H1 (cell line): ENCODE measurements at regions not wholly inside any gene's neighbourhood (a gene's known extent, or its start where the extent isn't known, plus 50 kb on each side); places are given as distances from the start of the nearest gene placed in this dataset.

ENCODE experiments used
- CTCF ChIA-PET: fragments of 300-600 bp; sonication (Branson Sonifier 250); formaldehyde crosslinking; loops from one replicate; lab custom pipeline; 2021; ENCODE audit not compliant: partially characterized antibody; lab: Charles Lee
- POLR2A ChIA-PET: fragments of 300-600 bp; sonication (Branson Sonifier 250); formaldehyde crosslinking; loops from one replicate; lab custom pipeline; 2021; ENCODE audit warnings: inconsistent platforms; ENCODE audit not compliant: partially characterized antibody; lab: Charles Lee
- DNase-seq, 2 experiments: peaks; one replicate each; pipeline versions ENCODE4 v3.0.0 to v3.0.0-alpha.2; 2010 to 2022; ENCODE audit warnings: low spot score in 2 of 2, low read depth in 1 of 2, mixed read lengths in 1 of 2
- FAIRE-seq: peaks from 2 replicates; lab custom pipeline; 2011; peaks lifted over from hg19 to GRCh38; lab: Jason Lieb, UNC
- H2AFZ ChIP-seq: 2 replicates; pipeline ENCODE4 v1.8.1; 2012; ENCODE audit warnings: low read length, inconsistent platforms
- H2AK5ac ChIP-seq: 2 replicates; pipeline ENCODE4 v1.6.1; 2013; ENCODE audit warnings: low read depth, low read length
- H2BK120ac ChIP-seq: replicated peaks from 2 replicates; pipeline ENCODE3; 2013; ENCODE audit warnings: low read depth, low read length, inconsistent platforms
- H2BK12ac ChIP-seq: 2 replicates; pipeline ENCODE4 v1.6.1; 2013; ENCODE audit warnings: low read depth, low read length
- H2BK15ac ChIP-seq: 2 replicates; pipeline ENCODE4 v1.6.1; 2013; ENCODE audit warnings: low read length
- H2BK20ac ChIP-seq: 2 replicates; pipeline ENCODE4 v1.6.1; 2013; ENCODE audit warnings: low read length
- H2BK5ac ChIP-seq: 2 replicates; pipeline ENCODE4 v1.6.1; 2013; ENCODE audit warnings: low read depth, low read length
- H3K14ac ChIP-seq: 2 replicates; pipeline ENCODE4 v1.6.1; 2013; ENCODE audit warnings: inconsistent platforms; ENCODE audit not compliant: insufficient read length
- H3K18ac ChIP-seq: 2 replicates; pipeline ENCODE4 v1.6.1; 2013; ENCODE audit warnings: low read length; ENCODE audit errors: extremely low read depth
- H3K23ac ChIP-seq: 2 replicates; pipeline ENCODE4 v1.6.1; 2013; ENCODE audit warnings: inconsistent platforms; ENCODE audit not compliant: insufficient read length
- H3K23me2 ChIP-seq: 2 replicates; pipeline ENCODE4 v1.6.1; 2013; ENCODE audit warnings: low read depth, low read length
- H3K27ac ChIP-seq: 2 replicates; pipeline ENCODE4 v1.6.1; 2011; ENCODE audit warnings: low read depth, low read length, inconsistent platforms
- H3K27me3 ChIP-seq, 4 experiments: replicated peaks in 1 of 4; 1 replicate in 1 of 4; 2 replicates in 3 of 4; pipeline versions ENCODE4 v1.6.1 to v1.8.1; 2011 to 2013; ENCODE audit warnings: low read length in 3 of 4, mild to moderate bottlenecking in 3 of 4, inconsistent platforms in 2 of 4, mixed read lengths in 2 of 4, moderate library complexity in 1 of 4; ENCODE audit not compliant: control insufficient read depth in 3 of 4, insufficient read depth in 3 of 4; ENCODE audit errors: extremely low read depth in 1 of 4
- H3K36me3 ChIP-seq, 4 experiments: 2 replicates each; pipeline versions ENCODE4 v1.6.1 to v1.8.1; 2011 to 2013; ENCODE audit warnings: mild to moderate bottlenecking in 4 of 4, low read length in 3 of 4, moderate library complexity in 2 of 4, control low read depth in 1 of 4, inconsistent platforms in 1 of 4; ENCODE audit not compliant: insufficient read depth in 4 of 4, control insufficient read depth in 2 of 4
- H3K4ac ChIP-seq: replicated peaks from 2 replicates; pipeline ENCODE3; 2013; ENCODE audit warnings: low read length, low read depth, mixed read lengths, inconsistent platforms; ENCODE audit not compliant: insufficient read length
- H3K4me1 ChIP-seq, 4 experiments: replicated peaks in 1 of 4; 1 replicate in 1 of 4; 2 replicates in 3 of 4; pipeline versions ENCODE4 v1.6.1 to v1.8.1; 2011 to 2013; ENCODE audit warnings: low read length in 3 of 4, inconsistent platforms in 2 of 4, mixed read lengths in 1 of 4; ENCODE audit not compliant: insufficient read depth in 4 of 4, control insufficient read depth in 3 of 4
- H3K4me2 ChIP-seq, 2 experiments: 2 replicates each; pipeline versions ENCODE4 v1.6.1 to v1.8.1; 2011 to 2013; ENCODE audit warnings: low read depth in 2 of 2, low read length in 2 of 2, control low read depth in 1 of 2, inconsistent platforms in 1 of 2, mild to moderate bottlenecking in 1 of 2; ENCODE audit not compliant: insufficient read depth in 1 of 2
- H3K4me3 ChIP-seq, 4 experiments: fragments of 200-600, 300-600 bp in 1 of 4; sonication (generic), shearing (Covaris generic), sonication (Bioruptor Twin) in 1 of 4; 2 replicates each; pipeline versions ENCODE4 v1.5.1 to v1.8.1; 2011 to 2016; ENCODE audit warnings: low read length in 4 of 4, low read depth in 3 of 4, control low read depth in 2 of 4, inconsistent platforms in 2 of 4, mild to moderate bottlenecking in 2 of 4, mixed read lengths in 1 of 4, moderate library complexity in 1 of 4; ENCODE audit not compliant: insufficient read depth in 2 of 4; ENCODE audit errors: extremely low read depth in 1 of 4
- H3K56ac ChIP-seq: replicated peaks from 2 replicates; pipeline ENCODE3; 2013; ENCODE audit warnings: low read depth, mild to moderate bottlenecking, mixed read lengths, low read length, inconsistent platforms; ENCODE audit not compliant: insufficient read length
- H3K79me1 ChIP-seq: 2 replicates; pipeline ENCODE4 v1.6.1; 2013; ENCODE audit warnings: low read depth, low read length, control low read depth
- H3K79me2 ChIP-seq, 2 experiments: 2 replicates each; pipeline versions ENCODE4 v1.6.1 to v1.8.1; 2012 to 2013; ENCODE audit warnings: low read length in 2 of 2, mild to moderate bottlenecking in 2 of 2, inconsistent platforms in 1 of 2; ENCODE audit not compliant: insufficient read depth in 2 of 2, control insufficient read depth in 1 of 2
- H3K9ac ChIP-seq, 4 experiments: replicated peaks in 1 of 4; 1 replicate in 1 of 4; 2 replicates in 3 of 4; pipeline versions ENCODE4 v1.6.1 to v1.8.1; 2011 to 2013; ENCODE audit warnings: low read depth in 3 of 4, low read length in 3 of 4, control low read depth in 2 of 4, mild to moderate bottlenecking in 2 of 4, moderate library complexity in 2 of 4, inconsistent platforms in 1 of 4; ENCODE audit errors: extremely low read depth in 1 of 4
- H3K9me3 ChIP-seq, 2 experiments: 2 replicates each; pipeline versions ENCODE4 v1.6.1 to v1.8.1; 2012 to 2013; ENCODE audit warnings: mild to moderate bottlenecking in 2 of 2, moderate library complexity in 2 of 2, control low read depth in 1 of 2, inconsistent platforms in 1 of 2, low read depth in 1 of 2, low read length in 1 of 2, mixed read lengths in 1 of 2; ENCODE audit not compliant: insufficient read depth in 2 of 2
- H4K20me1 ChIP-seq, 2 experiments: replicated peaks in 1 of 2; 2 replicates each; pipeline versions ENCODE3 to v1.8.1; 2011 to 2013; ENCODE audit warnings: inconsistent platforms in 2 of 2, low read length in 2 of 2, mild to moderate bottlenecking in 1 of 2; ENCODE audit not compliant: insufficient read depth in 2 of 2, control insufficient read depth in 1 of 2
- H4K5ac ChIP-seq: 2 replicates; pipeline ENCODE4 v1.6.1; 2013; ENCODE audit warnings: low read length, low read depth, mixed read lengths, inconsistent platforms; ENCODE audit not compliant: insufficient read length
- H4K8ac ChIP-seq: 2 replicates; pipeline ENCODE4 v1.8.0; 2013; ENCODE audit warnings: mild to moderate bottlenecking, moderate library complexity, low read length, inconsistent platforms; ENCODE audit not compliant: insufficient read depth; ENCODE audit errors: extremely low read depth
- H4K91ac ChIP-seq: replicated peaks from 2 replicates; pipeline ENCODE3; 2013; ENCODE audit warnings: low read length, mixed read lengths, inconsistent platforms; ENCODE audit not compliant: insufficient read length
- ASH2L ChIP-seq: fragments of 200-600, 300-600 bp; sonication (generic); IDR thresholded peaks from one replicate; pipeline ENCODE4 v1.7.1; 2017; ENCODE audit warnings: low read length
- FOSL1 ChIP-seq: IDR thresholded peaks from 2 replicates; pipeline ENCODE4 v1.6.1; 2011; ENCODE audit warnings: mild to moderate bottlenecking, low read depth, low read length, moderate library complexity; ENCODE audit not compliant: insufficient read depth
- JUN ChIP-seq: IDR thresholded peaks from 2 replicates; pipeline ENCODE4 v1.6.1; 2011; ENCODE audit warnings: low read depth, mild to moderate bottlenecking, improper control_type of control experiment, low read length
- KDM1A ChIP-seq: fragments of 200-600, 300-600 bp; sonication (generic); IDR thresholded peaks from 2 replicates; pipeline ENCODE4 v1.7.1; 2016; ENCODE audit warnings: mild to moderate bottlenecking, low read length, borderline replicate concordance
- SUZ12 ChIP-seq: fragments of 200-600 bp; sonication (generic); IDR thresholded peaks from 2 replicates; pipeline ENCODE4 v1.6.1; 2012; ENCODE audit warnings: mild to moderate bottlenecking, inconsistent platforms, low read length, moderate library complexity, mixed read lengths
- TCF12 ChIP-seq: IDR thresholded peaks from 2 replicates; pipeline ENCODE4 v1.6.1; 2011; ENCODE audit warnings: low read depth, mild to moderate bottlenecking, low read length
- WGBS, 2 experiments: shearing (Covaris generic) in 1 of 2; methylation state at CpG; one replicate each; pipeline versions ENCODE4 v1.1.6 to v1.1.7; 2013 to 2015; ENCODE audit warnings: low lambda C conversion rate in 2 of 2, mixed read lengths in 2 of 2, inconsistent platforms in 1 of 2, low coverage in 1 of 2, missing lambda C conversion rate in 1 of 2; ENCODE audit not compliant: insufficient replicate concordance in 2 of 2, insufficient coverage in 1 of 2, insufficient read length in 1 of 2; ENCODE audit errors: extremely low coverage in 1 of 2, missing lambda C conversion rate in 1 of 2; 5-methylcytosine and 5-hydroxymethylcytosine counted together

GRCh38 chrX:137426695-137427425 is 139.1 kb upstream of the ZIC3 start:
- POLR2A ChIA-PET, result no interaction called here
- Histone ChIP-seq H2BK5ac (no peak overlapping the region), H2BK12ac (no peak overlapping the region), H3K36me3 (no peaks in the 10 kb centered on the region), H3K79me1 (no peaks in the 10 kb centered on the region), H2AK5ac (no peak overlapping the region), H3K14ac (no peak overlapping the region), H3K56ac (no peak overlapping the region), H3K23ac (no peak overlapping the region), H2AFZ (no peak overlapping the region), H3K4ac (no peak overlapping the region), H3K4me3 (peak overlapping the region; percentile 23 to 66 (median 46); a peak in 5 of 8 replicates), H2BK20ac (no peak overlapping the region), H3K4me2 (peak overlapping the region; percentile 85 to 93), H2BK15ac (no peak overlapping the region), H4K5ac (no peak overlapping the region), H3K79me2 (no peaks in the 10 kb centered on the region), H3K9me3 (no peaks in the 10 kb centered on the region), H3K18ac (peak overlapping the region; percentile 62), H3K27ac (no peak overlapping the region), H3K4me1 (peaks cover 0 to 4% (median 2%) of the 10 kb centered on the region in 4 experiments; a peak in 3 of 7 replicates), H2BK120ac (no peak overlapping the region), H3K23me2 (peaks cover 10% of the 10 kb centered on the region; the same call in 1 of the 2 replicates), H3K9ac (no peak overlapping the region), H4K20me1 (no peaks in the 10 kb centered on the region), H4K8ac (no peak overlapping the region; the same call in 1 of the 2 replicates), H4K91ac (no peak overlapping the region), H3K27me3 (peaks cover 6 to 37% (median 23%) of the 10 kb centered on the region in 4 experiments)
- CTCF ChIA-PET, result interaction anchor here (1.0 kb wide), 1 partner anchor 66 kb away, joined by 3 read pairs; no protein-coding TSS in a partner anchor
- peak in 1 of 2 experiments; percentile 52 for DNase-seq
- WGBS, 2 experiments, result 1% methylated on average over 10 of the region's 37 CpGs; no CpG with 5 or more reads in 1 of the 2 experiments
- no peak for FAIRE-seq
- no peak for TF ChIP-seq KDM1A
- no peak for TF ChIP-seq TCF12
- peak; percentile 57; the same call in 1 of the 2 replicates for TF ChIP-seq SUZ12
- TF ChIP-seq JUN, result no peak
- TF ChIP-seq FOSL1, result no peak
- no peak for TF ChIP-seq ASH2L
